ENCODE measurements at regions not wholly inside any gene's neighbourhood (a gene's known extent, or its start where the extent isn't known, plus 50 kb on each side); places are given as distances from the start of the nearest gene placed in this dataset.
A peak's percentile ranks its signal among the peaks of the same experiment; 100 is the strongest.

GRCh38 chr17:73731733-73732132 lies 87.5 kb upstream of the SDK2 start:
- Histone ChIP-seq H3K4me3 (no peak overlapping the region), H3K4me1 (ENCODE audit: low read depth) (no peaks in the 10 kb centered on the region), H3K36me3 (ENCODE audit: low read depth) (no peaks in the 10 kb centered on the region), H3K9me3 (no peaks in the 10 kb centered on the region)
- TF ChIP-seq CTCF (IDR thresholded peaks at IDR 0.05) = no peak
- intact Hi-C loops (cut with DNase I, micrococcal nuclease) = no loop called here
- DNase-seq = no peak
- ATAC-seq = no peak

- intact Hi-C loops (cut with DNase I, micrococcal nuclease) = no loop called here
- DNase-seq (peak in 1 of 3 donors; percentile 6), ATAC-seq (no peak)
- Histone ChIP-seq H3K4me1 (ENCODE audit: low read depth) (no peaks in the 10 kb centered on the region), H3K4me3 (no peak overlapping the region), H3K36me3 (ENCODE audit: low read depth) (no peaks in the 10 kb centered on the region), H3K9me3 (no peaks in the 10 kb centered on the region)
- no peak for TF ChIP-seq CTCF (IDR thresholded peaks at IDR 0.05)
These were observed 89.3 kb upstream of the SDK2 start for GRCh38 chr17:73733517-73733916.

GRCh38 chr17:73735245-73735644 lies 91.0 kb upstream of the SDK2 start:
- H3K36me3 ChIP-seq (ENCODE audit: low read depth) = no peaks in the 10 kb centered on the region
- intact Hi-C loops (cut with DNase I, micrococcal nuclease) = no loop called here
- no peak for TF ChIP-seq CTCF (IDR thresholded peaks at IDR 0.05)
- no peaks in the 10 kb centered on the region for H3K4me1 ChIP-seq (ENCODE audit: low read depth)
- ATAC-seq (no peak), DNase-seq (no peak)
- H3K9me3 ChIP-seq = no peaks in the 10 kb centered on the region
- no peak overlapping the region for H3K4me3 ChIP-seq

- ATAC-seq (no peak), DNase-seq (no peak)
- no peak for TF ChIP-seq CTCF (IDR thresholded peaks at IDR 0.05)
- H3K36me3 ChIP-seq (ENCODE audit: low read depth) = no peaks in the 10 kb centered on the region
- intact Hi-C loops (cut with DNase I, micrococcal nuclease) = no loop called here
- no peaks in the 10 kb centered on the region for H3K9me3 ChIP-seq
- no peaks in the 10 kb centered on the region for H3K4me1 ChIP-seq (ENCODE audit: low read depth)
- no peak overlapping the region for H3K4me3 ChIP-seq
These were observed 94.7 kb upstream of the SDK2 start for GRCh38 chr17:73738751-73739575.

GRCh38 chr17:73740370-73740769 lies 96.1 kb upstream of the SDK2 start:
- H3K9me3 ChIP-seq = no peaks in the 10 kb centered on the region
- ATAC-seq (peak; percentile 23), DNase-seq (no peak)

More at GRCh38 chr17:73740370-73740769, 96.1 kb upstream of the SDK2 start:
- no peak for TF ChIP-seq CTCF (IDR thresholded peaks at IDR 0.05)
- intact Hi-C loops (cut with DNase I, micrococcal nuclease) = no loop called here
- Histone ChIP-seq H3K36me3 (ENCODE audit: low read depth) (no peaks in the 10 kb centered on the region), H3K4me1 (ENCODE audit: low read depth) (no peaks in the 10 kb centered on the region), H3K4me3 (no peak overlapping the region)
